ENCODE measurements at regions not wholly inside any gene's neighbourhood (a gene's known extent, or its start where the extent isn't known, plus 50 kb on each side); places are given as distances from the start of the nearest gene placed in this dataset.

DNA sequence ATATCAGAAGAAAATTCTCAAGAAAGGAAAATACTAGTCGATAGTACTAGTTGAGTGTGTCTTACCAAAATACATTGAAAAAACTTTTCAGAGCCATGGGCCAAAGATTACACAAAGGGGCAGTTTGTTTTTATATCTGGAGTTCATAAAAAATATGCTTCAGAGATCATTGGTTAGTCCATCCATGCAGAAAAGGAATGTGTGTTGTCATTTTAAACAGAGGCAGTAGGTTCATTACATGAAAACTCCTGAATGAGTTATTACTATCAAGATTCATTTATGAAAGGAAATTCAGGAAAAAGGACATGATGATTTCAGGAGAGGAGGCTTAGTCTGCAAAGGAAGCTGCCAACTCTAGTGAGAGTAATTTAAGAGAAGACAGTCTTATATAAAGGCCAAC is 354.8 kb downstream of the AEBP2 start:
- ChIA-PET POLR2A (no interaction called here), CTCF (interaction anchor here (0.6 kb wide), 1 partner anchor 575 kb away, joined by 3 read pairs; no protein-coding TSS in a partner anchor)
- no peak overlapping the region for H3K27ac ChIP-seq (ENCODE audit: low read depth, low read length)
- DNase-seq (ENCODE audit: low read depth, low spot score): no peak
- no peak overlapping the region for H3K4me3 ChIP-seq (ENCODE audit: low read depth, low read length)
- H3K9me3 ChIP-seq (ENCODE audit: control insufficient read depth, insufficient read depth, low read length): no peaks in the 10 kb centered on the region
- TF ChIP-seq, protein P1, sequence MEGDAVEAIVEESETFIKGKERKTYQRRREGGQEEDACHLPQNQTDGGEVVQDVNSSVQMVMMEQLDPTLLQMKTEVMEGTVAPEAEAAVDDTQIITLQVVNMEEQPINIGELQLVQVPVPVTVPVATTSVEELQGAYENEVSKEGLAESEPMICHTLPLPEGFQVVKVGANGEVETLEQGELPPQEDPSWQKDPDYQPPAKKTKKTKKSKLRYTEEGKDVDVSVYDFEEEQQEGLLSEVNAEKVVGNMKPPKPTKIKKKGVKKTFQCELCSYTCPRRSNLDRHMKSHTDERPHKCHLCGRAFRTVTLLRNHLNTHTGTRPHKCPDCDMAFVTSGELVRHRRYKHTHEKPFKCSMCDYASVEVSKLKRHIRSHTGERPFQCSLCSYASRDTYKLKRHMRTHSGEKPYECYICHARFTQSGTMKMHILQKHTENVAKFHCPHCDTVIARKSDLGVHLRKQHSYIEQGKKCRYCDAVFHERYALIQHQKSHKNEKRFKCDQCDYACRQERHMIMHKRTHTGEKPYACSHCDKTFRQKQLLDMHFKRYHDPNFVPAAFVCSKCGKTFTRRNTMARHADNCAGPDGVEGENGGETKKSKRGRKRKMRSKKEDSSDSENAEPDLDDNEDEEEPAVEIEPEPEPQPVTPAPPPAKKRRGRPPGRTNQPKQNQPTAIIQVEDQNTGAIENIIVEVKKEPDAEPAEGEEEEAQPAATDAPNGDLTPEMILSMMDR (IDR thresholded peaks at IDR 0.05; ENCODE audit: low read depth, low read length): no peak
- no peaks in the 10 kb centered on the region for H3K27me3 ChIP-seq (ENCODE audit: control insufficient read depth, insufficient read depth, low read length)

DNA sequence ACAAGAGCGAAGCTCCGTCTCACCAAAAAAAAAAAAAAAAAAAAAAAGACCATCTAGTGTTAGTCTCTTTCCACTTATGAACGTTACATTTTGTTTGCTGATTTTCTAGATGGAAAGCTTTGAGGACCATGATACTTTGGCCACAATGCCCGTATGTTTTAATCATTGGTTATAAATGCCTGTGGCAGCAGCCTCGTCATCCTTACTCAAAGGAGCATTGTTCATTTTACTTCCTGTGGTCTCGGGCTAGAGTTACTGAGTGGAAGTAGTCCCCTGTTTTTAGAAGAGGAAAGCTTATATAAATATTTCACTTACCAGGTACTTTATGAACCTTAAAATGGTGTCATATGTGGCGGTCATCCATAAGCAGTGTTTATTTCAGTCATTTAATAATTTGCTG is 359.9 kb downstream of the AEBP2 start:
- POLR2A ChIA-PET: no interaction called here
- no peaks in the 10 kb centered on the region for H3K27me3 ChIP-seq (ENCODE audit: control insufficient read depth, insufficient read depth, low read length)
- CTCF ChIA-PET: no interaction called here
- no peaks in the 10 kb centered on the region for H3K9me3 ChIP-seq (ENCODE audit: control insufficient read depth, insufficient read depth, low read length)
- no peak overlapping the region for H3K27ac ChIP-seq (ENCODE audit: low read depth, low read length)
- DNase-seq (ENCODE audit: low read depth, low spot score): no peak
- H3K4me3 ChIP-seq (ENCODE audit: low read depth, low read length): no peak overlapping the region
- TF ChIP-seq, protein P1 (IDR thresholded peaks at IDR 0.05; ENCODE audit: low read depth, low read length): no peak

DNA sequence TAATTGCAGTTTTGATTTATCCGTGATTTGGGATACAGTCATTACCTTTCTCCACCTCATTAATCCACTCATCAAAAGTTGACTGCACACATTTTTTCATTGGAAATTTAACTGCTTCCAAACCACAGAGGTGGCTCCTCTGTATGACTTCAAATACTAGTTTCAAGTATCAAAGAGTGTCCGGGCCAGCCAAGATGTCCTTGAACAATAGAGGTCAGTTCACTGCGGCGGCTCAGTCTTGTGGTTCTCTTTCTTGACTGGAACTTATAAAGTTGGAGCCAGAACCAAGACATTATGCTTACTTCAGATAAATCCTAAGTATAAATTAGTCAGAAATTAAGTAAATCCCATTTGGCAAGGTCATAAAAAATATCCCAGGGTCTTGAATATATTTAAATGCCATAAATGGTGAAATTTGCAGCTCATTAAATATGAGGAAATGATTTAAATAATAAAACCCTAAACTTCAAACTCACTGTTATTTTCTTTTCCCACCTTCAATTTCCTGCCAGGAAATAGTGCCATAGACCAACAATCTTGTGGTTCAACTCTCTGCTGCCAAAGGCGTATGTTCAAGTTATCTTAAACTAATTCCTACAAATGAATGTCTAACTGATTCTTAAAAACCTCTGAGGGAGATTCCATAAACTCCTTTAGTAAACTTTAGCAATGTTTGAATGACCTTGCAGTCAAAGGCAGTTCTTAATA is 360.8 kb downstream of the AEBP2 start:
- H3K27me3 ChIP-seq (ENCODE audit: control insufficient read depth, insufficient read depth, low read length): no peaks in the 10 kb centered on the region
- H3K27ac ChIP-seq (ENCODE audit: low read depth, low read length): no peak overlapping the region
- H3K4me3 ChIP-seq (ENCODE audit: low read depth, low read length): no peak overlapping the region
- TF ChIP-seq, protein P1 (IDR thresholded peaks at IDR 0.05; ENCODE audit: low read depth, low read length): no peak
- POLR2A ChIA-PET: no interaction called here
- no peak for DNase-seq (ENCODE audit: low read depth, low spot score)
- CTCF ChIA-PET: interaction anchor here (1.0 kb wide), 1 partner anchor 43 kb away, joined by 3 read pairs; no protein-coding TSS in a partner anchor
- no peaks in the 10 kb centered on the region for H3K9me3 ChIP-seq (ENCODE audit: control insufficient read depth, insufficient read depth, low read length)

DNA sequence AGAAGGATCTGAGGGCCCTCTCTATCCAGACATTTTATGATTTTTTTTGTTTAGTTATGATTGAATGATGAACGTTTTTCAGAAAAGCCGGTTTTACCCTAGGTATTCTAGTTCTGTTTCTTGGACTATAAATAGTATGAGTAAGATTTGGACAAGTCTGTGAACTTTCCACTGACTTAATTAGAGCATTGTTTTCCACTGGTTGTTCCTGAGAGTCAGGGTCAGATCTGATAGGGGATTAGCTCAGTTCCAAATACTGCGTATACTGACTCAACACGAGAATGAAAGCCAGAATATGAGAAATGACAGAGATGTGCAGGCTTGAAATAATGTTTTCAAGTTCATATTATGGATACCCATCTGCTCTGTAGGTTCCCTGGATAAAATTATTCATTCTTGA is 361.6 kb downstream of the AEBP2 start:
- DNase-seq (ENCODE audit: low read depth, low spot score): no peak
- Histone ChIP-seq H3K9me3 (ENCODE audit: control insufficient read depth, insufficient read depth, low read length) (no peaks in the 10 kb centered on the region), H3K27ac (ENCODE audit: low read depth, low read length) (no peak overlapping the region), H3K27me3 (ENCODE audit: control insufficient read depth, insufficient read depth, low read length) (no peaks in the 10 kb centered on the region), H3K4me3 (ENCODE audit: low read depth, low read length) (no peak overlapping the region)
- ChIA-PET CTCF (no interaction called here), POLR2A (no interaction called here)
- TF ChIP-seq, protein P1 (IDR thresholded peaks at IDR 0.05; ENCODE audit: low read depth, low read length): no peak

DNA sequence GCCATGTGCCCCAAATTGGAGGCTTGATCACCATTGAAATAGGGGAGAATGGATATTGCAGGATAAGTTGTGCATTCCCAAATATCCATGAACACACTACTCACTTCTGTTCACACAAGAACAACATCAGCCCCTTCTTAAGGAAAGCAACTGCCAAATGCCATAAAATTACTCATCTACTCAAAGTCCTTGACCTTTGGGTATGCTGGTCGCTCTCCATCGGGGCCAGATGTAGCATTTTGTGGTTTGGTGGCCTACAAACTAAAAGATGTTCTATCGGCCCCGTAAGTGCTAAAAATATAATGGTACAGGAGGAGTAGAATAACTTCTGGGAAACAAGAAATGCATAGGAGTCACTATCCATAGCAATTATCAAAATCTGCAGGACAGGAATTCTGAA is 362.6 kb downstream of the AEBP2 start:
- ChIA-PET CTCF (no interaction called here), POLR2A (no interaction called here)

More for the DNA sequence above, 362.6 kb downstream of the AEBP2 start:
- Histone ChIP-seq H3K27ac (ENCODE audit: low read depth, low read length) (no peak overlapping the region), H3K27me3 (ENCODE audit: control insufficient read depth, insufficient read depth, low read length) (no peaks in the 10 kb centered on the region), H3K4me3 (ENCODE audit: low read depth, low read length) (no peak overlapping the region), H3K9me3 (ENCODE audit: control insufficient read depth, insufficient read depth, low read length) (no peaks in the 10 kb centered on the region)
- TF ChIP-seq, protein P1 (IDR thresholded peaks at IDR 0.05; ENCODE audit: low read depth, low read length): no peak
- DNase-seq (ENCODE audit: low read depth, low spot score): no peak
